CD4-positive, alpha-beta T cell treated with Interleukin-17A for 4 hours (primary cell): ENCODE measurements at regions not wholly inside any gene's neighbourhood (a gene's known extent, or its start where the extent isn't known, plus 50 kb on each side); places are given as distances from the start of the nearest gene placed in this dataset.

ENCODE experiments used
- DNase-seq: peaks from one replicate; pipeline ENCODE4 v3.0.0-alpha.2; 2020; ENCODE audit warnings: mixed read lengths

GRCh38 chr6:97822632-97823031 lies 539.6 kb upstream of the MMS22L start:
- DNase-seq, result no peak

- no peak for DNase-seq
These were observed 558.7 kb upstream of the MMS22L start for GRCh38 chr6:97841763-97842162.

- DNase-seq, result no peak
These were observed 559.5 kb upstream of the MMS22L start for GRCh38 chr6:97842521-97842920.

GRCh38 chr6:97849390-97849789 lies 566.4 kb upstream of the MMS22L start:
- no peak for DNase-seq

DNA sequence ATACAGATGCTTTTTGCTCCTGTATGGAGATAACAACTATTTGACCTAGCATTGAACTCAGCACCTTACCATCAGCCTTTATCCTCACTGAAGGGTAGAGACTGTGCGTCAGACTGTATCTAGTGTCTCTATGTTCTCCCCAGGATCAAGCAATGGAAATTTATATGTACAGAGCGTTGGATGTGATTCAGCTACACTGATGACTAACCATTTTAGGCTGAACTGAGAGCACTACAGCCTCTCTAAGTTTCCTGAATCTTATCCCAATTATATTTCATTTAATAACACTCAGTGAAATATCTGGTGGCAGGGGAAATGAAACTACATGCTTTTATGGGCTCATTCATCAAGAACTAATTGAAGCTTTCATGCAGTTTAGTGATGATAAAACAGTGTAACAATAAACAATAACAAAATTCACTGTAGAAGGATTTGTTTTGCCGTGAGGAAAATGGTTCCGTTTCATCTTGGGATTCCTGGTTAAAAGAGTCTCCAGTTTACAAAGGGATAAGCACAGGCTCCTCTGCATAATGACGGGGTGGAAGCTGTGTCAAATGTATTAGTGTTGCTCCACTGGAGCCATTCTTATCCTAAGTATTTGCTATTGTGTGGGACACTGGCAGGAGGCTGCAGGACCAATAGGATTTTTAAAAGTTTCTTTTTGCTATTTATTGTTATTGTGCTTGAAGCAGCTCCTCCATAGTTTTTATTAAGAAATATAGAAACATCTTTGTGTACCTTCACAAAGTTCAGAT lies 567.6 kb upstream of the MMS22L start:
- DNase-seq, result no peak

DNA sequence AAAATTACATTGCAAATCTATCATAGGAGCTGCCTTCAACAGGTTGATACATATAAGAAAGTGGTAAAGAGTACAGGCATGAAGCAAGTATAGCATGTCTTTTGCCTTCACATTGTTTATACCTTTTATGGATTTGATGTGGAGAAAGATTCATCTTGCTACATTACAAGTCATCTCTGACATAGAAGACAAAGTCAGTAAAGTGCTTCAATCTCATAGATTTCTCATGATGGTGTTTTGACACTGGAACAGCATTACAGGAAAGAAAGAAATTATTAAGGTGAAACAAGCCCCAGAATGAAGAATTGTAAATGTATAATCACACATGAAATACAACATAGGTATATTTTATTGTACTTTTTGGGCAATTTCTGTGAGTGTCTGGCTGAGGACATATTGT lies 580.7 kb upstream of the MMS22L start:
- DNase-seq, result no peak

DNA sequence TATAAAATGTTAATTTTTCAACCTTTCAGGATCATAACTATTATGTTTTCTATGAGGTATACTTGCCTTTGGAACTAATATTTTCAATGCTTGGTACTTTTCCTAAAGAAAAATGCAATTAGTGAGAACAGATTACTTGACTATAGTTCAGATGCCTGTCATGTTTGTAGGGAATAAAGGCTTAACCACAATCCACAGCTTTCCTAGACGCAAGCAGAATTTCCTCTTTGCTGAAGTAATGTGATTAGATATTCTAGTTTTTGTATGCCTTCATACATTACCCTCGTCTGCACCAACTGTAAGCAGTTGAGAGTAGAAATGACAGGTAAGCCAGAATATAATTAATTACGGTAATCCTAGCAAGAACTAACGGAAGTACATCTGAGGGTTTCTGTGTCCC lies 581.4 kb upstream of the MMS22L start:
- no peak for DNase-seq

DNA sequence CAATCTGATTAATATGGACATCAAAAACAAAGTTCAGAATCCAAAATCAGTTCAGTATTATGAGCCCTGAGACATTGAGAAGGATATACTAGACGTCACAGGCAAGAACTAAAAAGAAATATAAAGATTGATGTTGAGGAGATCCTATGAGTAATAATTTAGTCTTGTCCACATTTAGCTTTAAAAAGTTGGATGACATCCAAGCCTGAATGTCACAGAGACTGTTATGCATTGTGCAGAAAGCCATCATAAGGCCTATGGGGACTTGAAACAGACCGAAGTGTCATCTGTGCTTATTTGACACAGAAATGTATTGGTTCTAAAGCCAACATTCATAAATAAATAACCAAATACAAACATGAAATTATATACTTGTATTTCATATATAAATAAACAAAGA lies 581.8 kb upstream of the MMS22L start:
- no peak for DNase-seq

- DNase-seq, result no peak
These were observed 582.6 kb upstream of the MMS22L start for GRCh38 chr6:97865612-97866011.

GRCh38 chr6:97866616-97867015 lies 583.6 kb upstream of the MMS22L start:
- no peak for DNase-seq

- no peak for DNase-seq
These were observed 584.2 kb upstream of the MMS22L start for GRCh38 chr6:97867177-97867576.

DNA sequence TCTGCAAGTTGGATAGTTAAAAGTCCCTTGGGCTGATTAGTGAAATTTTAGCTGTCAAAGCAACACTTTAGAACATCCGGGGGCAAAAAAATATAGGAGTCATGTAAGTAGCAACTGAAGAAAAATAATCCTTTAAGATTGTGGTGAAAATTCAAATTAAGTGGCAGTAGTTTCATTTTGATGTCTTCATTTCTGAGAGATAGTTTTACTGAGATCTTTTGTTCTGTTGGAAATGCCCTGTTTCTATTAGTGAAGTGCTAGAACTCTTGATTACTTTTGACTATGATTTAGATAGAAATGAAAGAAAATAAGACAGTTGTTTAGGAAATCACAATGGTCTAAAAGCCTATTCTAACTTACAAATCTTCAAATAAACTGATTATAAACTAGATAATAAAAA lies 587.3 kb upstream of the MMS22L start:
- no peak for DNase-seq

DNA sequence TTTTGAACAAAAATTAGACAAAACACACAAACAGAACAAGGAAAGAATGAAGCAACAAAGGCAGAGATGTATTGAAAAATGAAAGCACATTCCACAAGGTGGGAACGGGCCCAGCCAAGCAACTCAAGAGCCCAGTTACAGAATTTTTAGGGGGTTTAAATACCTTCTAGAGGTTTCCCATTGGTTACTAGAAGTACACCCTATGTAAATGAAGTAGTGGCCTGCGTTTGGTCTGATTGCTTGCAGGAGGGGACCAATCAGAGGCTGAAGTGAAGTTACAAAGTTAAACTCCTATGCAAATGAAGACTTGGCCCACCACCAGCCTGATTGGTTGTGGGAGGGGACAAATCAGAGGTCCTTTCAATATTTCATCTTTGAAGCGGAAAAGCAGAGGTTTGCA lies 593.7 kb upstream of the MMS22L start:
- DNase-seq, result no peak

GRCh38 chr6:97882755-97883154 lies 599.7 kb upstream of the MMS22L start:
- DNase-seq, result no peak

- no peak for DNase-seq
These were observed 602.3 kb upstream of the MMS22L start for GRCh38 chr6:97885325-97885724.

- DNase-seq, result no peak
These were observed 602.8 kb upstream of the MMS22L start for GRCh38 chr6:97885828-97886227.

DNA sequence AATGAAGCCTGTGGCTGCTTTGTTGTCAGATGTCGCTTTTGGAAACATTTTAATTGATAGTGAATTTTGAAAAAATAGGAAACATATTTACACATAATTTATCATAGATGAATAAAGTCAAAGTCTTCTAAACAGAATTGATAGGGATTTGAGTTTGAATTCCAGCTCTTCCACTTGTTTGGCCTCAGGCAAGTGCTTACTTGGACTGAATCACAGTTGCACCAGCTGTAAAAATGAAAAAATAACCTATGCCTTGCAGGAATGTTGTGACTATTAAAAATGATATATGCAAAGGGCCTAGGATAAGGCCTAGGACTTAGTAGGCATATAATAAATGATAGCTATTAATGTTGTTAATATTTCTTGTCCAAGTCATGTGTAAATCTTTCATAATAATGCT lies 618.5 kb upstream of the MMS22L start:
- DNase-seq, result no peak

DNA sequence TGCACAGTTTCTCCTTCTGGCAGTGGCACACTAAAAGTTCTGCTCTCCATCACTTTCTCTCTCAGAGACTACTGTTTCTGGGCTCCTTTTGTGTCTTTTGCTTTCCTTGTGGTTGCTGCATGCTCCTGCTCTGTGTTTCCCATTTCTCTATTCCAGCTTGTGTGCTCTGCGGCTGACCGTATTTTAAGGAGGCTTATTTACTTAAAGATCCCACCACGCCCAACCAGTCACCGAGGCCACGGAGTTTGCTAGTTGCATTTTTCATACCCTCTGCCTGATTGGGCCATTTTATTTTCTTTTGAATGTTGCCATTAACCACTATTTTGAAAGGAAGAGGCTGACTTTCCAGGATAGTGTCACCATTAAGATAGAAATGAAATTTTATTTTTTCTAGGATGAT lies 626.4 kb upstream of the MMS22L start:
- DNase-seq, result no peak

- no peak for DNase-seq
These were observed 630.7 kb upstream of the MMS22L start for GRCh38 chr6:97913721-97914120.

GRCh38 chr6:97914912-97915311 lies 631.9 kb upstream of the MMS22L start:
- DNase-seq, result no peak

- no peak for DNase-seq
These were observed 632.5 kb upstream of the MMS22L start for GRCh38 chr6:97915537-97915936.

- DNase-seq, result no peak
These were observed 634.4 kb upstream of the MMS22L start for GRCh38 chr6:97917369-97917768.

DNA sequence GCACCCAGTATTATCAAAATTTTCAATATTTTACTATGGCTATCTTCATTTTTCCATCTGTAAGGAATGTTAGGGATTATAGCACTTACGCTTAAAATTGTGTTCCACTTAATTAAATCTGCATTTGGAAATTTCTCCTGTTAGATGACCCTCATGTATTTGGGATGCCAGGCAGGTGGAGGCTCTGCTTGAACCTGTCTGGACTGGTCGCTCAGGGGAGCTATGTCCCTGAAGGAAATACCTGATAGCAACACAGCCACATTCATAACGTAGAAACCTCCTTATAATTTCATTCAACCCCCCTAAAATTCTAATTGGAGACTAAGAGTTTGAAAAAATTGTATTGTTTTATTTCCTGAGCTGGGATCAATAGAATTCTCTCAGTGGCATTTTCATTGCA lies 636.0 kb upstream of the MMS22L start:
- DNase-seq, result no peak

DNA sequence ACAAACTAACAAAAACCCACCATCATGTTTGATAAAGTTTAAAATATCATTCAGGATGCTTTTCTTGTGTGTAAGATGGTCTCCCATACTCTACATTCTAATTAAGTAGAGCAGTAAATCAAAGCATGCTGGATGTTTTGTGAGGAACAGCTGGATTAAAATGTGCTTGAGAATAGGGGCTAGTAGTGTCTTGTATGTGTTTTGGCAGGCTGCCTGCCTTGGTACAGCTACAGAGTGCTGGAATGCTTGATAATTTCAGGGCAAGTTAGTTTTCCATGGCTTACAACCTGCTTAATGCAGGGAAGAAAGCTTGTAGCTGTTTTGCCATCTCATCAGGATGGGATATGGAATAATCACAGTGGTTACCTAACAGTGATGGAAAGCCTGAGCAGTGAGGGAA lies 636.6 kb upstream of the MMS22L start:
- no peak for DNase-seq

- DNase-seq, result no peak
These were observed 640.2 kb upstream of the MMS22L start for GRCh38 chr6:97923249-97923648.
